Dendritic cell treated with granulocyte-macrophage colony-stimulating factor and Interleukin-4, amounts not matched to agents 40 ng/mL and 50 ng/mL, for 4 days (primary cell): ENCODE measurements at regions not wholly inside any gene's neighbourhood (a gene's known extent, or its start where the extent isn't known, plus 50 kb on each side); places are given as distances from the start of the nearest gene placed in this dataset.

ENCODE experiments used
- H3K27ac Mint-ChIP-seq: one replicate; pipeline ENCODE4 v1.8.0; 2022; ENCODE audit warnings: mild to moderate bottlenecking, mixed read lengths
- H3K27me3 Mint-ChIP-seq: one replicate; pipeline ENCODE4 v1.8.0; 2022; ENCODE audit warnings: mild to moderate bottlenecking, mixed read lengths
- H3K36me3 Mint-ChIP-seq: one replicate; pipeline ENCODE4 v1.8.0; 2022; ENCODE audit warnings: low read depth, mixed read lengths
- H3K4me1 Mint-ChIP-seq: one replicate; pipeline ENCODE4 v1.8.0; 2022; ENCODE audit warnings: low read depth, mixed read lengths
- H3K4me3 Mint-ChIP-seq: one replicate; pipeline ENCODE4 v1.8.0; 2022; ENCODE audit warnings: mild to moderate bottlenecking, moderate library complexity, mixed read lengths
- H3K9me3 Mint-ChIP-seq: one replicate; pipeline ENCODE4 v1.8.0; 2022; ENCODE audit warnings: mixed read lengths
- intact Hi-C: fragments of 100-400 bp; cut with micrococcal nuclease; formaldehyde crosslinking; loops from one replicate; pipeline ENCODE4 v1.15.0; 2022

DNA sequence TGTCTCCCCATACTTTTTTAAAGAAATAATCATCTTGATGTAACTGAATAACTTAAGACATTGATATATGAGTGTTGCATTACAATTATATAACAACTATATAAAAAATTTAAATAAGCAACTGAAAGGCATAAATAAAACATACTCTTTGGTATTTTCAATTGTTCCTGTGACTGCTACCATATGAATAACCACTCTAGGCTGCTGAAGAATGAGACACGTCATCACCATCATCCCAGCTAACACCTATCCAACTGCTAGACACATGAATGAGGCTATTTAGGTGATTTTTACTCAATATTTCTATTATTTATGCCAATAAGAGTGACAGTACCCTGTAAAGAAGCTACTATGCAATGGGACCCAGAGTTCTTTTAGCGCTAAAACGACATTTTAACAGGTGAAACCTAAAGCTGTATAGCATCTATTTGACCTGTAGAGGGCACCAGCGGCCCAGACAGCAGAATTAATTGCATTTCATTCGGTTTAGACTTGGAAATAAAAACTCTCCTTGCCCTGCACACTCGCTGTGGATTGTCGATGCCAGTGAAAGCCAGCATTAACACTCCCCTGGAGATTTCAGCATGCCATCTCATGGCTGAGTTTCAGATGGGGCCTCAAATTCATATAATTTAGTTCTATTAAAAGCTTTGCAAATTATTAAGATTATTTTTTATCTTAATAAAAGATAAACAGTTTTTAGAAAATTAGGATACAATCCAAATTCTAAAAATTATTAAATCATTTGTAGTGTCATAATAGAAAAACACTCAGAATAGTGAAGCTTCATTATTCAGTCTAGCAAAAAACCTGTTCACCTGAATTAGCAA, 89.4 kb upstream of the MAP2 start:
- Mint-ChIP-seq H3K9me3 (no peaks in the 10 kb centered on the region), H3K4me1 (no peaks in the 10 kb centered on the region), H3K4me3 (no peak overlapping the region), H3K36me3 (no peaks in the 10 kb centered on the region), H3K27ac (no peak overlapping the region), H3K27me3 (peaks cover 6% of the 10 kb centered on the region)
- intact Hi-C loops: loop anchor here (1.0 to 10.0 kb wide), 5 partner anchors 89 to 860 kb away; no protein-coding TSS in a partner anchor

DNA sequence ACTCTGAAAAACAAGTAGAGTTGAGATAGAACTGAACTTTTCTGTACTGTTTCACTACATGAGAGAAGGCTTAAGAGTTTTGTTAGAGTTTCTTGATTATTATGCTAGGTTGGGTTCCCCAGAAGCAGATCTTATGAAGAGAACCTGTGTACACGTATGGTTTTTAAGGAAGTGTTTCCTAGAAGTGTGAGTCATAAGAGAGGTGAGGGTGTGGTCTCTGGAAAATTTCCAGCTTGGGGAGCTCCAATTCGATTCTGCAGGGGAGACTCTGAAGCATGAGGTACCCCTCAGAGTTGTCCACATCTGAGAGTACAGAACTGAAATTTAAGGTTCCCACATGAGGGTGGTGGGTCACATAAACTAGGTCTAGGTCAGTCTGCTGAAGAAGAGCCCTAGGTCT, 83.3 kb upstream of the MAP2 start:
- no peaks in the 10 kb centered on the region for H3K4me1 Mint-ChIP-seq
- peaks cover 10% of the 10 kb centered on the region for H3K27me3 Mint-ChIP-seq
- no peaks in the 10 kb centered on the region for H3K9me3 Mint-ChIP-seq
- intact Hi-C loops: no loop called here
- no peak overlapping the region for H3K27ac Mint-ChIP-seq
- H3K36me3 Mint-ChIP-seq: no peaks in the 10 kb centered on the region
- H3K4me3 Mint-ChIP-seq: no peak overlapping the region

DNA sequence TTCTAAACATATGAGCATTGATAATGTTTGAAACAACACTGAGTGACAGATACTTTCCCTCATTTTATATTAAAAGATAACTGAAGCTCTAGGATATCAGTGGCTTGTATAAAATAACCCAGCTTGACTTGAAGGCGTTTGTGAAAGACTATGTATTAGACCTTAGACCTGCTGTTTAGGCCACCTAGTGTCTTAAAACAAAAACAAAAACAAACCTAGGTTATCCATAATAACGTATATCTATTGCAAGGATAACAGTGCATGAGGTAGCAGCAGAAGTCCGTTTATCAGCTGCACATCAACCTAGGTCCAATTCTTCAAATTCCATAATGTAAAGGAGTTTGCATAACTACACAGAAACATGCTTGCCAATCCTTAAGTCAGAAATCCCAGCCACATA, 79.5 kb upstream of the MAP2 start:
- intact Hi-C loops: no loop called here
- Mint-ChIP-seq H3K36me3 (no peaks in the 10 kb centered on the region), H3K27ac (no peak overlapping the region), H3K9me3 (no peaks in the 10 kb centered on the region), H3K4me3 (no peak overlapping the region), H3K27me3 (peaks cover 5% of the 10 kb centered on the region), H3K4me1 (no peaks in the 10 kb centered on the region)

DNA sequence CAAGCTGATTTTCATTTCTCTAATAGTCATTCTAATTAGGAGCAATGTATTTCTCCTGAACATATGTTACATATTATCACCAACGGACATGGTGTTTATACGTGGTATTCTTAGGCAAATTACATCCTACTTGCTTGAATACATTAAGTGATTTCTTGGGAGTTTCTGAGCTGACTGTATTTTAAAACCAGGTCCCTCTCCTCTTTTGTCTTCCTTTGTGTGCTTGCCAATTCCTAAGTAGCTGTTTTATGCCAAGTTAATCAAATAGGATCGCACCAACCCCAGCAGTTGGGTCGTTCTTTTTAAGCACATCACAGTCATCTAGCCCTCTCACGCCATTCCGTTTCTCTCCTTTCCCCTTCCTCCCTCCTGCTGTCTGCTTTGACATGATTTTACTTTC, 75.4 kb upstream of the MAP2 start:
- Mint-ChIP-seq H3K36me3 (no peaks in the 10 kb centered on the region), H3K27ac (no peak overlapping the region), H3K27me3 (no peaks in the 10 kb centered on the region), H3K4me3 (no peak overlapping the region), H3K4me1 (no peaks in the 10 kb centered on the region), H3K9me3 (no peaks in the 10 kb centered on the region)
- intact Hi-C loops: no loop called here

DNA sequence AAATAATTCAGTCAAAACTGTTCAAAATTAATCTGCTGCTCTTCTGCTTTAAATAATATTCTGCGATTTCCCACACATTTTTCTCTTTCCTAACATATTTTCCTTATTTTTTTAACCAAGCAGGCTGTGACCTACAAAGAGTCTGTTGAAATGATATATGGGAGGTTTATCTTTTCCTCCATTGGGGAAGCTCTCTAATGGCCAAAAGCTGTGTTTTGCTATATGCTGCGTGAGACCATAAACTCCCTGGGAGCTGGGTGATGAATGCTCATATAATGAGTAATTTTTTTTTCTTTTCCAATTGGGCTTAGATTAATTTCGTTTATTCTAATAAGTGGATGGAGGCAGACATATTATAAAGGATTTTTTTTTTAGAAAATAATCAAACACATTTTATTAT, 72.2 kb upstream of the MAP2 start:
- Mint-ChIP-seq H3K27ac (no peak overlapping the region), H3K4me1 (no peaks in the 10 kb centered on the region), H3K9me3 (peaks cover 8% of the 10 kb centered on the region), H3K36me3 (no peaks in the 10 kb centered on the region), H3K4me3 (no peak overlapping the region), H3K27me3 (peaks cover 2% of the 10 kb centered on the region)
- intact Hi-C loops: no loop called here

DNA sequence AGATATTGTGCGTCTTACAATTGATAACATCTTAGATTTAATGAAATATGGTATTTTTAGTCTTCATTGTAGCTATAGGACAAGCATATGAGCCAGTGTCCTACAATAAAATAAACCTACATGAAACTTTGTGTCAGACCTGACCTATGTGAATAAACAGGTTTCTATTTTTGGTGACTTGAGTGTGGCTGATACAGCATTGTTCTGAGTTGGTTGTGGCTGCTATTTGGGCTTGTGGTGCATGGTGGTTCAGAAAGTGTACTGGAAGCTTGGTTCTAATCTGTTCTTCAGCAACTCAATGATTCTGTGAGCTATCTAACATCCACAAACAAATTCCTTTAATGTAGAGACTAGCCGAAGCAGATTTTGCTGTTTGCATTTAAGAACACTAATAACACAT, 64.9 kb upstream of the MAP2 start:
- intact Hi-C loops: no loop called here
- Mint-ChIP-seq H3K27me3 (peaks cover 6% of the 10 kb centered on the region), H3K36me3 (no peaks in the 10 kb centered on the region), H3K9me3 (peaks cover 8% of the 10 kb centered on the region), H3K4me1 (no peaks in the 10 kb centered on the region), H3K4me3 (no peak overlapping the region), H3K27ac (no peak overlapping the region)

DNA sequence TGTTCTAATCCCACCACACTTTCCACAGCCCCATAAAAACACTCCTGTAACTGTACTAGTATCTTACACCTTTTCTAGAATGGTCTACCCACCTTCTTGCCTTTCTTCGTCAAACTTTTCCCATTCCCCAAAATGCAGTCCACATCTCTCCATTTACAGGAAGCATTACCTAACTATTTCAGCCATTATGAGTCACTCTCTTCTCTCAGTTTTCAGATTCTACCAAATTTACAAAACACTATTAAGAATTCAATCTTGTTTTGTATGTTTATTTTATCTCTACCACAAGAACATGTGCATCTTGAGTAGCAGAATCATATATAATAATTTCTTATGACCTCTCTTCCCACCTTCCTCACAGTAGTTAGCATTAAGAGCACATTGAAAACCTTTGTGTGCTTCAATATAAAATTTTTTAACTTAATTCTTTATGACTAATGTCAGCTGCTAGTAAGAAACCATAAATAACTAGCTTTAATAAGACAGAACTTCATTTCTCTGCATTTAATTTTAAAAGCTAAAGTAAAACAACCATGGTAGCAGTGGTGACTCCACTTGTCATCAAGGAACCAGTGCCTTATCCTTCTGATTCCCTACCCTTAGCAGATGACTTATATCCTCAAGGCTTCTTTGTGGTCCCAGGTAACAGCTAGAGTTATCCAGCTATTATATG, 56.6 kb upstream of the MAP2 start:
- intact Hi-C loops: no loop called here
- Mint-ChIP-seq H3K9me3 (peaks cover 8% of the 10 kb centered on the region), H3K4me3 (no peak overlapping the region), H3K27me3 (peaks cover 22% of the 10 kb centered on the region), H3K36me3 (no peaks in the 10 kb centered on the region), H3K4me1 (no peaks in the 10 kb centered on the region), H3K27ac (no peak overlapping the region)

DNA sequence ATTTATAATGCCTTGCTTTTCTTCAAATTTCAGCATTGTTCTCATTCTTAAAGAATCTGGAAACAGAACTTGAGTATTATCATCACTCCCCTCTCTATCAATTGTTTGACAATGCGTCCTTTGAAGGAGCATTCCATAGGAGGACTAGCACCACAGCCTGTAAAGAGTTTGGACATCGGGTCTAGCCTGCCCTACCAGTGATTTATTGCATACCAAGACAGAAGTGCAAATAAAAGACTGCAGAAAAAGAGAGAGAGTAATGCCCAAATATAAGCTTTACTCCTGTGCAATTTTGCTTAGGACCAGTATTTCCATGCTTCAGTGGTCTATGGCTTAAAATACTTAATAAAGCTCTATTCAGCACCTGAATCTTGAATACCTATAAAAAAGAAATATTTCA, 55.4 kb upstream of the MAP2 start:
- Mint-ChIP-seq H3K27ac (no peak overlapping the region), H3K36me3 (no peaks in the 10 kb centered on the region), H3K27me3 (peaks cover 27% of the 10 kb centered on the region), H3K4me1 (no peaks in the 10 kb centered on the region), H3K9me3 (peaks cover 15% of the 10 kb centered on the region), H3K4me3 (no peak overlapping the region)
- intact Hi-C loops: no loop called here

DNA sequence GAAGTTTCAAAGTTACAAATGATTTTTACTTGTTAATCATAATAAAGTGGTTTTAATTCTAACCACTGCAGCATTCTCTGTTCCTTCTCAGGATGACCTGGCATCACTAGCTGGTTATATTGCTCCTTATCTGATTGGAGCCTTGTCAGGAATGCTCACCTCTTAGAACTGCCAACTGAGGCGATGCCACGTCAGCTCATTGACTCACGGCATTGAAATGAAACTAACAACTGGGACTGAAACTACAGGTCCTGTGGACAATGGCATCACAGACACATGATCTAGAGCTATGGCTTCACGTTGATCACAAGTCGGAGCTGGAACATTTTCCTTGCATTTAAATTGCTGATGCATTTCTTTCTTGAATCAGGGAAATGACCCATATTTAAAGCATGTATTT, 54.9 kb upstream of the MAP2 start:
- Mint-ChIP-seq H3K27ac (no peak overlapping the region), H3K9me3 (peaks cover 15% of the 10 kb centered on the region), H3K4me3 (no peak overlapping the region), H3K36me3 (no peaks in the 10 kb centered on the region), H3K4me1 (no peaks in the 10 kb centered on the region), H3K27me3 (peaks cover 28% of the 10 kb centered on the region)
- intact Hi-C loops: no loop called here

DNA sequence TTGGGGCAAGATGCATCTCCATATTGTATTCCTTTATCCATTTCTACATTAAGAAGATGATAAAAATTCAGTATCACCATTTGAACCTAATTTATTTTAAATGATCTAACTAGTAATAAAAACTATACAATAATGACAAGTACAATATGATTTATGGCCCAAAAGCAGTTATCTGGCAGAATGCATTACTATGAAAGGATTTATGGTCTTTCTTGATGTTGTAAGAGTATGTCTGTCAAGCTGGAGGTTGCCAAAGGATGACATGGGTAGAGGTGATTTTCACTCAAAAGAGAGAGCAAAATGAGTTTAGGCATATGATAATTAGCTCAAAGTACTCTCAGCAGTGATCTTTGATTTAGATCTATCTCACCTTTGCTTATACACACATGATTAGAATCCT, 54.2 kb upstream of the MAP2 start:
- Mint-ChIP-seq H3K9me3 (peaks cover 20% of the 10 kb centered on the region), H3K27me3 (peaks cover 32% of the 10 kb centered on the region), H3K27ac (no peak overlapping the region), H3K4me1 (no peaks in the 10 kb centered on the region), H3K36me3 (no peaks in the 10 kb centered on the region), H3K4me3 (no peak overlapping the region)
- intact Hi-C loops: no loop called here

DNA sequence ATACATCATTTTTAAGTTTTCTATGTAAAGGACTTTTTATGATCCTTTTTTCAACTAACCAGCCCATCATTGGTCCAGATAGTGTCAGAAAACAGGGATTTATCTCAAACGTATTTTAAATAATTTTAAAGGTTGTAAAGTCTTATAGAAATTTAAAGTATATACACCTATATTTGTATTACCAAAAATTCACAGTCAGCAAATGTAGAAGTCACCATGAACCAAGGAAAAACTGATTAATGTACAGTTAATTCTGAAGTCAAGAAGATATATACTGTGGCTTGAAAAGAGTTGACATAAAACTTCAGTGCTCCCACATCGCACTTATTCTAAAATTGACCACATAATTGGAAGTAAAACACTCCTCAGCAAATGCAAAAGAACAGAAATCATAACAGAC, 52.4 kb upstream of the MAP2 start:
- Mint-ChIP-seq H3K4me3 (no peak overlapping the region), H3K36me3 (no peaks in the 10 kb centered on the region), H3K27ac (no peak overlapping the region), H3K4me1 (no peaks in the 10 kb centered on the region), H3K9me3 (peaks cover 37% of the 10 kb centered on the region), H3K27me3 (peaks cover 41% of the 10 kb centered on the region)
- intact Hi-C loops: no loop called here
